Mesenchymal stem cell (in vitro differentiated cells and primary cell): ENCODE measurements at regions not wholly inside any gene's neighbourhood (a gene's known extent, or its start where the extent isn't known, plus 50 kb on each side); places are given as distances from the start of the nearest gene placed in this dataset. TPM values are rescaled to one million over a fixed set of nuclear protein-coding genes. Genes with fewer than 3 reads are reported as not detected.

Source experiments
- small RNA-seq: library from polyadenylated mRNA; stranded (forward); fragments of <200 nt; extraction: miRNeasy Mini kit (QIAGEN cat#:217004); gene quantifications from one replicate; pipeline ENCODE3, GENCODE V24; 2013; ENCODE audit warnings: low read depth

Small RNA genes in the stretch of these regions (small RNA-seq; reads per million reads assigned to genes)
- gene AC121758.2: not detected
- not detected for gene RF00554
